ENCODE measurements at regions not wholly inside any gene's neighbourhood (a gene's known extent, or its start where the extent isn't known, plus 50 kb on each side); places are given as distances from the start of the nearest gene placed in this dataset.
"Not testable (repeated sequence)": the region's sequence is repeated elsewhere in the genome, so short reads cannot be mapped to it uniquely, and the experiment has no call there.

DNA sequence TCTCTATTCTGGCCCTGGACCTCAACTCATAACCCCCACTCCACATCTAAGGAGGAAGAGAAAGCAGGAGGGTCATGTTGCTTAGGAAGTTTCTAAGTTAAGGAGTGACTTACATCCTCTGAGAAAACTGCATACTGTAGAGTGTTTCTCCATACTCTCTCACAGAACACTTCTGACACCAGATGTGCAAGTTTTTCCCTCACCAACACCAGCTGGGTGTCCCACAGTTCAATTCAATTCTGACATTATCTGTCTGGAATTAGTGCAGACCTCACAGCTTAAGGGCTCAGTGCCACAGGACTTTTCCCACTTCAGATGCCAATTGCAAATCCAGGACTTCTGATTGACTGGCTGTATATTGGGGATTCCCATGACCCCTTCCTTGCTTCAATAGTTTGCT, 89.0 kb upstream of the SFRP2 start:
- Mint-ChIP-seq H3K27me3 (ENCODE audit: unreplicated experiment) (no peaks in the 10 kb centered on the region), H3K4me3 (ENCODE audit: unreplicated experiment) (no peak overlapping the region), H3K9me3 (ENCODE audit: unreplicated experiment) (peaks cover 4% of the 10 kb centered on the region), H3K36me3 (ENCODE audit: unreplicated experiment) (peaks cover 6% of the 10 kb centered on the region), H3K27ac (ENCODE audit: unreplicated experiment) (no peak overlapping the region), H3K4me1 (ENCODE audit: low read depth, unreplicated experiment) (no peaks in the 10 kb centered on the region)
- DNase-seq = no peak
- TF ChIP-seq, protein P1, sequence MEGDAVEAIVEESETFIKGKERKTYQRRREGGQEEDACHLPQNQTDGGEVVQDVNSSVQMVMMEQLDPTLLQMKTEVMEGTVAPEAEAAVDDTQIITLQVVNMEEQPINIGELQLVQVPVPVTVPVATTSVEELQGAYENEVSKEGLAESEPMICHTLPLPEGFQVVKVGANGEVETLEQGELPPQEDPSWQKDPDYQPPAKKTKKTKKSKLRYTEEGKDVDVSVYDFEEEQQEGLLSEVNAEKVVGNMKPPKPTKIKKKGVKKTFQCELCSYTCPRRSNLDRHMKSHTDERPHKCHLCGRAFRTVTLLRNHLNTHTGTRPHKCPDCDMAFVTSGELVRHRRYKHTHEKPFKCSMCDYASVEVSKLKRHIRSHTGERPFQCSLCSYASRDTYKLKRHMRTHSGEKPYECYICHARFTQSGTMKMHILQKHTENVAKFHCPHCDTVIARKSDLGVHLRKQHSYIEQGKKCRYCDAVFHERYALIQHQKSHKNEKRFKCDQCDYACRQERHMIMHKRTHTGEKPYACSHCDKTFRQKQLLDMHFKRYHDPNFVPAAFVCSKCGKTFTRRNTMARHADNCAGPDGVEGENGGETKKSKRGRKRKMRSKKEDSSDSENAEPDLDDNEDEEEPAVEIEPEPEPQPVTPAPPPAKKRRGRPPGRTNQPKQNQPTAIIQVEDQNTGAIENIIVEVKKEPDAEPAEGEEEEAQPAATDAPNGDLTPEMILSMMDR (IDR thresholded peaks at IDR 0.05; ENCODE audit: partially characterized antibody, unreplicated experiment) = no peak

GRCh38 chr4:153873741-153874140, 84.9 kb upstream of the SFRP2 start:
- no peak overlapping the region for H3K27ac Mint-ChIP-seq (ENCODE audit: unreplicated experiment)
- peaks cover under 1% of the 10 kb centered on the region for H3K27me3 Mint-ChIP-seq (ENCODE audit: unreplicated experiment)
- peaks cover 2% of the 10 kb centered on the region for H3K36me3 Mint-ChIP-seq (ENCODE audit: unreplicated experiment)
- TF ChIP-seq, protein P1 (IDR thresholded peaks at IDR 0.05; ENCODE audit: partially characterized antibody, unreplicated experiment) = no peak
- peaks cover 2% of the 10 kb centered on the region for H3K9me3 Mint-ChIP-seq (ENCODE audit: unreplicated experiment)
- no peak for DNase-seq
- H3K4me1 Mint-ChIP-seq (ENCODE audit: low read depth, unreplicated experiment) = no peaks in the 10 kb centered on the region
- no peak overlapping the region for H3K4me3 Mint-ChIP-seq (ENCODE audit: unreplicated experiment)

- H3K27me3 Mint-ChIP-seq (ENCODE audit: unreplicated experiment); H3K4me1 Mint-ChIP-seq (ENCODE audit: low read depth, unreplicated experiment); H3K27ac Mint-ChIP-seq (ENCODE audit: unreplicated experiment); DNase-seq; H3K4me3 Mint-ChIP-seq (ENCODE audit: unreplicated experiment): not testable (repeated sequence)
- peaks cover 13% of the 10 kb centered on the region for H3K9me3 Mint-ChIP-seq (ENCODE audit: unreplicated experiment)
- H3K36me3 Mint-ChIP-seq (ENCODE audit: unreplicated experiment) = peaks cover 45% of the 10 kb centered on the region
Measured at GRCh38 chr4:153866766-153867165, 77.9 kb upstream of the SFRP2 start.

- peaks cover 9% of the 10 kb centered on the region for H3K4me1 Mint-ChIP-seq (ENCODE audit: low read depth, unreplicated experiment)
- H3K27ac Mint-ChIP-seq (ENCODE audit: unreplicated experiment) = no peak overlapping the region
- no peak for DNase-seq
- TF ChIP-seq, protein P1 (IDR thresholded peaks at IDR 0.05; ENCODE audit: partially characterized antibody, unreplicated experiment) = no peak
- H3K27me3 Mint-ChIP-seq (ENCODE audit: unreplicated experiment) = peaks cover 3% of the 10 kb centered on the region
- H3K9me3 Mint-ChIP-seq (ENCODE audit: unreplicated experiment) = peaks cover 5% of the 10 kb centered on the region
- no peaks in the 10 kb centered on the region for H3K36me3 Mint-ChIP-seq (ENCODE audit: unreplicated experiment)
- H3K4me3 Mint-ChIP-seq (ENCODE audit: unreplicated experiment) = no peak overlapping the region
Measured at GRCh38 chr4:153852501-153852900, 63.6 kb upstream of the SFRP2 start.

DNA sequence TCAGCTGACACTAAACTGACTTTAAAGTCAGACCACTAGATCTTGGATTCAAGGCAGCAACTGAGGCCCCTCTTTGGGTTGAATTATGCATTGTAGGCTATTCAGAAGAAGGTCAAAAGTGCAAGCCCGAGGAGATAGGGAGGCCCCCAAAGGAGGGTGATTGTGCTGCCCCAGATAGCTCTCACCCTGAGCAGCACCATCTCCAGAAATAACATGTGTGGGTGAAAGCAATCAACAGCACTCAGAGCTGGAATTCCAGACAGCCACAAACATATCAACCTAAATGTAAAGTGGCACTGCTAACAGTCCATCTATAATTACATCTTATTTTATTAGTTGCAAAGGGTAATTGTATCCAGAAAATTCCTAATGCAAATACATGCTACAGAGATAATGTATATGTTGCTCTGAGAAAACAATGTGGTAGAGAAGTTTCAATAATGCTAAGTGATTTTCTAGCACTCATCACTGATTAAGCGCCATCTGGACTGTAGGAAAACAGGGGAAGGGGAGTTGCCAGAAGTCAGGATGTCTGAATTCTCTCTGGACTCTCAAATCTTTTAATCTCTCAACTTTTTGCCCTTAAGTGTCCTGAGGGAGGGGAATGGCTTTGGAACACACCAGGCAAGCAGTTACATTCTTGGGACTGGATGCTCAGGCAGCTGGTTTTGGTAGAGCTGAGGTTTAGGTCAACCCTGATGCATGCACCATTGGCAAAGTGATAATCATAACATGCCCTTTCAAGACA, 61.8 kb upstream of the SFRP2 start:
- no peaks in the 10 kb centered on the region for H3K36me3 Mint-ChIP-seq (ENCODE audit: unreplicated experiment)
- H3K4me3 Mint-ChIP-seq (ENCODE audit: unreplicated experiment) = no peak overlapping the region
- peaks cover 3% of the 10 kb centered on the region for H3K9me3 Mint-ChIP-seq (ENCODE audit: unreplicated experiment)
- TF ChIP-seq, protein P1 (IDR thresholded peaks at IDR 0.05; ENCODE audit: partially characterized antibody, unreplicated experiment) = no peak
- H3K27me3 Mint-ChIP-seq (ENCODE audit: unreplicated experiment) = peaks cover 3% of the 10 kb centered on the region
- H3K4me1 Mint-ChIP-seq (ENCODE audit: low read depth, unreplicated experiment) = peaks cover 9% of the 10 kb centered on the region
- H3K27ac Mint-ChIP-seq (ENCODE audit: unreplicated experiment) = peak overlapping the region; percentile 20
- no peak for DNase-seq
